ENCODE measurements at regions not wholly inside any gene's neighbourhood (a gene's known extent, or its start where the extent isn't known, plus 50 kb on each side); places are given as distances from the start of the nearest gene placed in this dataset.

GRCh38 chr14:61972711-61973110 is 210.5 kb downstream of the SNAPC1 start:
- Histone ChIP-seq H3K27me3 (no peaks in the 10 kb centered on the region), H3K4me1 (peaks cover 7% of the 10 kb centered on the region), H3K4me3 (no peak overlapping the region), H3K4me2 (no peak overlapping the region), H2AFZ (replicated peaks) (no peak overlapping the region), H3K9me3 (ENCODE audit: low read depth) (no peaks in the 10 kb centered on the region), H3K27ac (no peak overlapping the region), H3K36me3 (no peaks in the 10 kb centered on the region), H3F3A (ENCODE audit: low read depth) (no peaks in the 10 kb centered on the region), H4K20me1 (ENCODE audit: low read depth) (no peaks in the 10 kb centered on the region), H3K79me2 (ENCODE audit: low read depth) (no peaks in the 10 kb centered on the region), H3K9ac (no peak overlapping the region)
- Mint-ChIP-seq H3K27ac (no peak overlapping the region), H3K4me1 (peaks cover 10% of the 10 kb centered on the region), H3K4me3 (no peak overlapping the region), H3K27me3 (ENCODE audit: insufficient read depth, low read depth) (no peaks in the 10 kb centered on the region), H3K9me3 (peaks cover 18% of the 10 kb centered on the region), H3K36me3 (no peaks in the 10 kb centered on the region)
- no peak for DNase-seq (ENCODE audit: low spot score)
- TF ChIP-seq, protein P1, sequence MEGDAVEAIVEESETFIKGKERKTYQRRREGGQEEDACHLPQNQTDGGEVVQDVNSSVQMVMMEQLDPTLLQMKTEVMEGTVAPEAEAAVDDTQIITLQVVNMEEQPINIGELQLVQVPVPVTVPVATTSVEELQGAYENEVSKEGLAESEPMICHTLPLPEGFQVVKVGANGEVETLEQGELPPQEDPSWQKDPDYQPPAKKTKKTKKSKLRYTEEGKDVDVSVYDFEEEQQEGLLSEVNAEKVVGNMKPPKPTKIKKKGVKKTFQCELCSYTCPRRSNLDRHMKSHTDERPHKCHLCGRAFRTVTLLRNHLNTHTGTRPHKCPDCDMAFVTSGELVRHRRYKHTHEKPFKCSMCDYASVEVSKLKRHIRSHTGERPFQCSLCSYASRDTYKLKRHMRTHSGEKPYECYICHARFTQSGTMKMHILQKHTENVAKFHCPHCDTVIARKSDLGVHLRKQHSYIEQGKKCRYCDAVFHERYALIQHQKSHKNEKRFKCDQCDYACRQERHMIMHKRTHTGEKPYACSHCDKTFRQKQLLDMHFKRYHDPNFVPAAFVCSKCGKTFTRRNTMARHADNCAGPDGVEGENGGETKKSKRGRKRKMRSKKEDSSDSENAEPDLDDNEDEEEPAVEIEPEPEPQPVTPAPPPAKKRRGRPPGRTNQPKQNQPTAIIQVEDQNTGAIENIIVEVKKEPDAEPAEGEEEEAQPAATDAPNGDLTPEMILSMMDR (IDR thresholded peaks at IDR 0.05), result no peak
- no peak for TF ChIP-seq EZH2 (IDR thresholded peaks at IDR 0.05)
- no peak for TF ChIP-seq EZH2phosphoT487 (IDR thresholded peaks at IDR 0.05)

GRCh38 chr14:61973981-61974380 is 211.8 kb downstream of the SNAPC1 start:
- Histone ChIP-seq H4K20me1 (ENCODE audit: low read depth) (no peaks in the 10 kb centered on the region), H3K4me2 (no peak overlapping the region), H3K27ac (no peak overlapping the region), H3K79me2 (ENCODE audit: low read depth) (no peaks in the 10 kb centered on the region), H3K27me3 (no peaks in the 10 kb centered on the region), H3F3A (ENCODE audit: low read depth) (no peaks in the 10 kb centered on the region), H3K9me3 (ENCODE audit: low read depth) (no peaks in the 10 kb centered on the region), H3K36me3 (no peaks in the 10 kb centered on the region), H3K9ac (no peak overlapping the region), H3K4me1 (peaks cover 7% of the 10 kb centered on the region), H3K4me3 (no peak overlapping the region), H2AFZ (replicated peaks) (no peak overlapping the region)
- H3K27me3 Mint-ChIP-seq (ENCODE audit: insufficient read depth, low read depth), result no peaks in the 10 kb centered on the region
- TF ChIP-seq, protein P1 (IDR thresholded peaks at IDR 0.05), result no peak
- TF ChIP-seq EZH2phosphoT487 (IDR thresholded peaks at IDR 0.05) (no peak), EZH2 (IDR thresholded peaks at IDR 0.05) (no peak)
- no peaks in the 10 kb centered on the region for H3K36me3 Mint-ChIP-seq
- no peak for DNase-seq (ENCODE audit: low spot score)
- H3K4me1 Mint-ChIP-seq, result peaks cover 10% of the 10 kb centered on the region
- no peak overlapping the region for H3K4me3 Mint-ChIP-seq
- peaks cover 21% of the 10 kb centered on the region for H3K9me3 Mint-ChIP-seq
- H3K27ac Mint-ChIP-seq, result peak overlapping the region; percentile 1

DNA sequence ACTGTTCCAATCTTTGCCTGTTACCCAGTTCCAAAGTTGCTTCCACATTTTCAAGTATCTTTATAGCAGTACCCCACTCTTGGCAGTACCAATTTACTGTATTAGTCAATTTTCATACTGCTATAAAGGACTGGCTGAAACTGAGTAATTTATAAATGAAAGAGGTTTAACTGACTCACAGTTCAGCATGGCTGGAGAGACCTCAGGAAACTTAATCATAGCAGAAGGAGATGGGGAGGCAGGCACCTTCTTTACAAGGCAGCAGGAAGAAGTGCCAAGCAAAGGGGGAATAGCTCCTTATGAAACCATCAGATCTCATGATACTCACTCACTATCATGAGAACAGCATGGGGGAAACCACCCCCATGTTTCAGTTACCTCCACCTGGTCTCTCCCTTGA is 215.0 kb downstream of the SNAPC1 start:
- Histone ChIP-seq H3F3A (ENCODE audit: low read depth) (no peaks in the 10 kb centered on the region), H3K27ac (no peak overlapping the region), H4K20me1 (ENCODE audit: low read depth) (no peaks in the 10 kb centered on the region), H3K4me3 (no peak overlapping the region), H3K4me1 (peaks cover 7% of the 10 kb centered on the region), H3K79me2 (ENCODE audit: low read depth) (no peaks in the 10 kb centered on the region), H3K36me3 (no peaks in the 10 kb centered on the region), H3K9me3 (ENCODE audit: low read depth) (no peaks in the 10 kb centered on the region), H2AFZ (replicated peaks) (no peak overlapping the region), H3K27me3 (no peaks in the 10 kb centered on the region), H3K9ac (no peak overlapping the region), H3K4me2 (no peak overlapping the region)
- H3K4me1 Mint-ChIP-seq, result peaks cover 10% of the 10 kb centered on the region
- no peak for DNase-seq (ENCODE audit: low spot score)
- no peaks in the 10 kb centered on the region for H3K36me3 Mint-ChIP-seq
- H3K9me3 Mint-ChIP-seq, result peaks cover 21% of the 10 kb centered on the region
- H3K4me3 Mint-ChIP-seq, result no peak overlapping the region
- TF ChIP-seq, protein P1 (IDR thresholded peaks at IDR 0.05), result no peak
- TF ChIP-seq EZH2phosphoT487 (IDR thresholded peaks at IDR 0.05), result no peak
- no peak for TF ChIP-seq EZH2 (IDR thresholded peaks at IDR 0.05)
- H3K27ac Mint-ChIP-seq, result no peak overlapping the region
- no peaks in the 10 kb centered on the region for H3K27me3 Mint-ChIP-seq (ENCODE audit: insufficient read depth, low read depth)

Data from neural progenitor cell (in vitro differentiated cells).